ENCODE measurements at regions not wholly inside any gene's neighbourhood (a gene's known extent, or its start where the extent isn't known, plus 50 kb on each side); places are given as distances from the start of the nearest gene placed in this dataset.

GRCh38 chr1:86277936-86278335, 118.2 kb downstream of the ODF2L start:
- H3K4me3 ChIP-seq (ENCODE audit: low read depth, low read length) = no peak overlapping the region
- no peak for DNase-seq (ENCODE audit: low read depth)
- TF ChIP-seq, protein P1, sequence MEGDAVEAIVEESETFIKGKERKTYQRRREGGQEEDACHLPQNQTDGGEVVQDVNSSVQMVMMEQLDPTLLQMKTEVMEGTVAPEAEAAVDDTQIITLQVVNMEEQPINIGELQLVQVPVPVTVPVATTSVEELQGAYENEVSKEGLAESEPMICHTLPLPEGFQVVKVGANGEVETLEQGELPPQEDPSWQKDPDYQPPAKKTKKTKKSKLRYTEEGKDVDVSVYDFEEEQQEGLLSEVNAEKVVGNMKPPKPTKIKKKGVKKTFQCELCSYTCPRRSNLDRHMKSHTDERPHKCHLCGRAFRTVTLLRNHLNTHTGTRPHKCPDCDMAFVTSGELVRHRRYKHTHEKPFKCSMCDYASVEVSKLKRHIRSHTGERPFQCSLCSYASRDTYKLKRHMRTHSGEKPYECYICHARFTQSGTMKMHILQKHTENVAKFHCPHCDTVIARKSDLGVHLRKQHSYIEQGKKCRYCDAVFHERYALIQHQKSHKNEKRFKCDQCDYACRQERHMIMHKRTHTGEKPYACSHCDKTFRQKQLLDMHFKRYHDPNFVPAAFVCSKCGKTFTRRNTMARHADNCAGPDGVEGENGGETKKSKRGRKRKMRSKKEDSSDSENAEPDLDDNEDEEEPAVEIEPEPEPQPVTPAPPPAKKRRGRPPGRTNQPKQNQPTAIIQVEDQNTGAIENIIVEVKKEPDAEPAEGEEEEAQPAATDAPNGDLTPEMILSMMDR (IDR thresholded peaks at IDR 0.05; ENCODE audit: insufficient read depth, low read depth, low read length, missing control alignments) = no peak

DNA sequence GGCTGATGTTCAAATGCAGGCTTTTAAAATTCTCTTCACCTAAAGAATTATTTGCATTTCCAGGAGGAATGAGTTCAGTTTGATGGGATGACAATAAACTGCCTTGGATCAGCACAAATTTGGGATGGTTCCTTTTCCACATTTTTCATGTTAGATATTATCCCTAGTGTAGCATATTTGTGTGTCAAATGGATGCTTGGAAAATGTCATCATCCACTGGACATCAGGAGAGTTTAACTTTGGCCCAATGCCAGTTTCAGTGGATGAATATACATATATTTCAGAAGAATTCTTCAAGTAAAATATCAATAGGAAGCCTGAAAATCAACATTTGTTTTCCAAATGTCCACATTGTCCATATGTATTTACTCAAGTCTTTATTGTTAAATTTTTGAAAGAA, 116.5 kb upstream of the COL24A1 start:
- DNase-seq (ENCODE audit: low read depth) = no peak
- H3K4me3 ChIP-seq (ENCODE audit: low read depth, low read length) = no peak overlapping the region
- TF ChIP-seq, protein P1 (IDR thresholded peaks at IDR 0.05; ENCODE audit: insufficient read depth, low read depth, low read length, missing control alignments) = no peak

DNA sequence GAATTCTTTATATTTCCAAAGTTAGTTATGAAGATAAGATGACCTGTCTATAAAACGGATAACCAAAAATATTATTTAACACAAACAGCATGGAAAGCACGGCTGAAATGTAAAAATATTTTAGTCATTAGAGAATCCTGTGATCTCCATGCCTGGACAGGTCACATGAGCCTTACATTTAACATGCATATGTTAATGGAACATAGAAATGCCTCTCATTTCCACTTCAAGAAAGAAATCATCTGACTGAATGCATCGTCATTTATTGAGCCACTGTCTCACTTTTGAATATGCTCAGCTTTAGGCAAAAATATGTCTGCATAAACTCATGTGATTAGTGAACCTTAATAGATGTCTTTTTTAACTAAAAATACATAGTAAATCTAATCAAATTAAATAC, 115.5 kb upstream of the COL24A1 start:
- DNase-seq (ENCODE audit: low read depth) = no peak
- TF ChIP-seq, protein P1 (IDR thresholded peaks at IDR 0.05; ENCODE audit: insufficient read depth, low read depth, low read length, missing control alignments) = no peak
- H3K4me3 ChIP-seq (ENCODE audit: low read depth, low read length) = no peak overlapping the region

DNA sequence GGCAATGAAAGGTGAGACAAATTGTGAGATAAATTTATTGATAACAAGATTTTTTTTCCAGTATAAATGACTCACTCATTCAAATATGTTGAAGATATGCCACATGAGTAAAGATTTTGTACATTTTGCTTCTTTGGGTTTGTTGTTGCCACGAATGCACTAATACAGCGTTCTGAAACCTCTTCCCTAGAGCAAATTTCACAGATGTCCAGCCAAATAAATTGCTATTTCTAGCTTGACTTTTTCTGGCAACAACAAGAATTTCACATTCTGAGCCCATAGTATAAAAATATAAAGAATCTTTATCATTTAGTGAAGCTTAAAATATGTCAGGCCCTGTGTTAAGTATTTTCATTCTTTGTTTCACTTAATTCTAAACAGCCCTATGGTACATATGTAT, 114.5 kb upstream of the COL24A1 start:
- DNase-seq (ENCODE audit: low read depth) = no peak
- TF ChIP-seq, protein P1 (IDR thresholded peaks at IDR 0.05; ENCODE audit: insufficient read depth, low read depth, low read length, missing control alignments) = no peak
- no peak overlapping the region for H3K4me3 ChIP-seq (ENCODE audit: low read depth, low read length)

DNA sequence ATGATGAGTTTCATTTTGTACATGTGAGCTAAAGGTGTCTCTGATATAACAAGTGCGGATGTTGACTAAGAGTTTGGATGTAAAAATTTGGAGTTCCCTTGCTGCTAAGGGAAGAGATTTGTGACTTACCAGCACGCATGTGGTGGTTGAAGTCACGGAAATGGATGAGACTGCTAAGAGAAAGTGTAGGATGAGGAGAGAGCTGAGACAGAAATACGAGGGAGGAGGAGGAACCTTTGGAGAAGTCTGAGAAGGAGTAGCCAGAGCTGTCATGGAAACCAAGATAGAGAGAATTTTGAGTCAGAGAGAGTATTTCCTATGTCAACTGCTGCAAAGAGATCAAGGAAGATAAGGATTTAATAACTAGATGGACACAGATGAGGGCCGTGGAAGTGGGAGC, 106.5 kb upstream of the COL24A1 start:
- DNase-seq (ENCODE audit: low read depth) = no peak
- TF ChIP-seq, protein P1 (IDR thresholded peaks at IDR 0.05; ENCODE audit: insufficient read depth, low read depth, low read length, missing control alignments) = no peak

GRCh38 chr1:86260476-86260875, 103.9 kb upstream of the COL24A1 start:
- no peak overlapping the region for H3K4me3 ChIP-seq (ENCODE audit: low read depth, low read length)
- TF ChIP-seq, protein P1 (IDR thresholded peaks at IDR 0.05; ENCODE audit: insufficient read depth, low read depth, low read length, missing control alignments) = no peak
- no peak for DNase-seq (ENCODE audit: low read depth)

More for the DNA sequence above, 106.5 kb upstream of the COL24A1 start:
- no peak overlapping the region for H3K4me3 ChIP-seq (ENCODE audit: low read depth, low read length)

- TF ChIP-seq, protein P1 (IDR thresholded peaks at IDR 0.05; ENCODE audit: insufficient read depth, low read depth, low read length, missing control alignments) = no peak
- no peak overlapping the region for H3K4me3 ChIP-seq (ENCODE audit: low read depth, low read length)
- no peak for DNase-seq (ENCODE audit: low read depth)
These were observed 102.8 kb upstream of the COL24A1 start for GRCh38 chr1:86259390-86259789.

Measured in GM12865 (cell line).